NB4 (cell line): ENCODE measurements at regions not wholly inside any gene's neighbourhood (a gene's known extent, or its start where the extent isn't known, plus 50 kb on each side); places are given as distances from the start of the nearest gene placed in this dataset.

Source experiments
- MAX ChIP-seq: IDR thresholded peaks from 2 replicates; pipeline ENCODE4 v1.6.1; 2011; ENCODE audit warnings: low read depth, low read length
- MYC ChIP-seq: IDR thresholded peaks from 2 replicates; pipeline ENCODE4 v1.6.1; 2011; ENCODE audit warnings: low read depth, low read length
- POLR2A ChIP-seq: IDR thresholded peaks from 2 replicates; pipeline ENCODE4 v1.6.1; 2011; ENCODE audit warnings: mild to moderate bottlenecking; ENCODE audit not compliant: insufficient read length; ENCODE audit errors: extremely low read depth
- TF ChIP-seq, protein P1 (sequence below): IDR thresholded peaks from one replicate; pipeline ENCODE4 v1.5.1; 2012; ENCODE audit warnings: low read depth, low read length

DNA sequence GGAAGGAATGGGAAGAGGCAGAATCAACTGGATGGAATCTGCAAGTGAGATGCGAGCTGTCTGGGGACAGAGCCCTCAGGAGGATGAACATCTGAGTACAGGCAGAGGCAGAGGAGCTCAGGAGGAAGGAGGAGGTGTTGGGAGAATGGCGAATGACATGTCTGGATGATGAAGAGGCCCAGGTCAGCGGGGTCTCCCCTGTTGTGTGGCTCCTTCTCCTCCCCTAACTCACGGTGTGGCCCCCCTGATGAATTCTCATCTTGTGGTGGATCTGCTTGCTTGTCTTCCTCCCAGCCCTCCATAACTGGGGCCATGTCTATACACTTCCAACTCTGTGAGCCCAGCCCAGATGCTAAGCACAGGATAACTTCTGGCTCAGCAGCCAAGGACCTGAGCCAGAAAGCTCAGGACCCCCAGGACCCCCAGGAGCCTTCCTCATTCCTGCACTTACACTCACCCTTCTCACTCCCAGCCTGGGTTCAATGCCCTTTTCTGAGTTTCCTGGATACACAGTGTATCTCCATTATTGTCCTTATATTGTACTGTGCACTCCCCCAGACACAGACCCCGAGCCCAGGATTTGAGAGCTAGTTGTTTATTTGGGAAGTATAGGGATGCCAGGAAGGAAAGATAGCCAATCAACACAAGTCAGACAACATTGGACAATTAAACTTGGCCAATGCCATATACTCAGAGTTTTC, 678.6 kb upstream of the HS6ST1 start:
- TF ChIP-seq, protein P1, sequence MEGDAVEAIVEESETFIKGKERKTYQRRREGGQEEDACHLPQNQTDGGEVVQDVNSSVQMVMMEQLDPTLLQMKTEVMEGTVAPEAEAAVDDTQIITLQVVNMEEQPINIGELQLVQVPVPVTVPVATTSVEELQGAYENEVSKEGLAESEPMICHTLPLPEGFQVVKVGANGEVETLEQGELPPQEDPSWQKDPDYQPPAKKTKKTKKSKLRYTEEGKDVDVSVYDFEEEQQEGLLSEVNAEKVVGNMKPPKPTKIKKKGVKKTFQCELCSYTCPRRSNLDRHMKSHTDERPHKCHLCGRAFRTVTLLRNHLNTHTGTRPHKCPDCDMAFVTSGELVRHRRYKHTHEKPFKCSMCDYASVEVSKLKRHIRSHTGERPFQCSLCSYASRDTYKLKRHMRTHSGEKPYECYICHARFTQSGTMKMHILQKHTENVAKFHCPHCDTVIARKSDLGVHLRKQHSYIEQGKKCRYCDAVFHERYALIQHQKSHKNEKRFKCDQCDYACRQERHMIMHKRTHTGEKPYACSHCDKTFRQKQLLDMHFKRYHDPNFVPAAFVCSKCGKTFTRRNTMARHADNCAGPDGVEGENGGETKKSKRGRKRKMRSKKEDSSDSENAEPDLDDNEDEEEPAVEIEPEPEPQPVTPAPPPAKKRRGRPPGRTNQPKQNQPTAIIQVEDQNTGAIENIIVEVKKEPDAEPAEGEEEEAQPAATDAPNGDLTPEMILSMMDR, result no peak
- TF ChIP-seq MYC, result no peak
- no peak for TF ChIP-seq POLR2A
- no peak for TF ChIP-seq MAX
